GM21390 (cell line): ENCODE measurements at regions not wholly inside any gene's neighbourhood (a gene's known extent, or its start where the extent isn't known, plus 50 kb on each side); places are given as distances from the start of the nearest gene placed in this dataset.
"Not testable (repeated sequence)": the region's sequence is repeated elsewhere in the genome, so short reads cannot be mapped to it uniquely, and the experiment has no call there.

Source experiments
- ATAC-seq: cut with Tn5 transposase; IDR thresholded peaks from one replicate; pipeline ENCODE4 v1.9.1; 2021; ENCODE audit not compliant: unreplicated experiment

GRCh38 chr6:167392631-167393316 is 67.9 kb downstream of the TTLL2 start:
- no peak for ATAC-seq

DNA sequence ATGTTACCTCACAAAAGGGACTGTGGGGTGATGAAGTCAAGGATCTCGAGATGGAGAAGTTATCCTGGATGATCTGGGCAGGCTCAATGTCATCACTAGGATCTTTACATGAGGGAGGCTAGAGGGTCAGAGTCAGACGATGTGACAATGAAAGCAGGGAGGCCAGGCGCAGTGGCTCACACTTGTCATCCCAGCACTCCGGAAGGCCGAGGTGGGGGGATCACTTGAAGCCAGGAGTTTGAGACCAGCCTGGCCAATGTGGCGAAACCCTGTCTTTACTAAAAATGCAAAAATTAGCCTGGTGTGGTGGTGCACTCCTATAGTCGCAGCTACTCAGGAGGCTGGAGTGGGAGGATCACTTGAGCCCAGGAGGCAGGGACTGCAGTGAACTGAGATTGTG is 68.8 kb downstream of the TTLL2 start:
- ATAC-seq = no peak

- no peak for ATAC-seq
These were observed 69.5 kb downstream of the TTLL2 start for GRCh38 chr6:167394339-167394738.

DNA sequence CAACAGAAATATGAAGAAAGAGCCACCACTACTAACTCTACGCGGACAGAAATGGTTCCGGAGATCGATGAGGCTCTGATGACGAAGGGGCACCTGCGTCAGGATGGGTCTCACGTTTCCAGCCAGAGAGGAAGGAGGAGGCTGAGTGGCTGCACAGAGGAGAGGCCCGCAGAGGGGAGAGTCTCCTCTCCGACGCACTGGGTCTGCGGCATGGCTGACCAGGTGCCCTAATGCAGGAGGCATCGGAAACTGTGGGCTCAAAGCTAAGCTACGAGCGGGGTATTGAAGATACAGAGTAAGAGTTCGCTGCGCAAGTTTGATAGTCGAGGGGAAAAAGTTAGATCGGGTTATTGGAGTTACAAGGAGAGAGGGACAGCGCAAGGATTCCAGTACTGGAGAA is 69.9 kb downstream of the TTLL2 start:
- ATAC-seq = no peak

GRCh38 chr6:167396068-167396658 is 71.3 kb downstream of the TTLL2 start:
- ATAC-seq = no peak

GRCh38 chr6:167396659-167397490 is 72.0 kb downstream of the TTLL2 start:
- ATAC-seq = no peak

GRCh38 chr6:167397712-167398111 is 72.8 kb downstream of the TTLL2 start:
- ATAC-seq = no peak

DNA sequence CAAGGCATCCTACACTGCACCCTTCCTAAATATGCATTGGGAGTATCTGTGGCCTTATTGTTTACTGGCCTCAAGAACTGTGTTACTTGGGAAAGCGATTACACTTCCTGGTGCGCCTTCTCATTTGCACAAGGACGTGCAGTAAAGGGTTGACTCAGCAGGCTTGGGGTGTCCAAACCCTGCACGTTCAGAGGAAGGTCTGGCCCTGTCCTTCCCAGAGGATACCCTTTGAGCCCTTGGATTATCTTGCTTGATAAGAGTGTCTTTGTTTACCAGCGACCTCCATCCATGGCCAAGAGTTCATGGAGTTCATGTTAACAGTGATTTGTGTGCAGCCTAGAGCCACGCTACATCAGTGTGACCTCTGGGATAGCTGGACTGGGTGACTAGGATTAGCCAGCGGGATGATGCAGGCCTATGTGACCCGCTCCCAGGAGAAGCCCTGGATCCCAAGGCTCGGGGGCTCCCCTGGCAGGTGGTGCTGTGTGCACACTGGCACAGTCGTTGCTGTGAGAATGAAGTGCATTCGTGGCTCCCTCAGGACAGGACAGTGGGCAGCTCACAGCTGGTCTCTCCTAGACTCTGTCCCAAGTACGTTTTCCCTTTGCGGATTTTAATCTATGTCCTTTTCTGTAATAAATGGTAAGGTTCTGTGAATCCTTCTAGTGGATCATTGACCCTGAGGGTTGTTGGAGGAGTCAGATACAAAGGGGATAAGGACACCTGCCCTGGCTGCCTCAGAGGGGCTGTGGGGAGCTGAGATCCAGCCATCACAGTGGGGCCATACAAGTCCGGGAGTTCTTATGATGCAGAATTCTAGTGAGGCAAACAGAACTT is 73.5 kb downstream of the TTLL2 start:
- ATAC-seq = no peak

GRCh38 chr6:167399051-167399387 is 74.1 kb downstream of the TTLL2 start:
- no peak for ATAC-seq

GRCh38 chr6:167399599-167399998 is 74.7 kb downstream of the TTLL2 start:
- no peak for ATAC-seq

GRCh38 chr6:167400482-167401138 is 75.7 kb downstream of the TTLL2 start:
- ATAC-seq = no peak

GRCh38 chr6:167401525-167402194 is 76.8 kb downstream of the TTLL2 start:
- ATAC-seq = no peak

DNA sequence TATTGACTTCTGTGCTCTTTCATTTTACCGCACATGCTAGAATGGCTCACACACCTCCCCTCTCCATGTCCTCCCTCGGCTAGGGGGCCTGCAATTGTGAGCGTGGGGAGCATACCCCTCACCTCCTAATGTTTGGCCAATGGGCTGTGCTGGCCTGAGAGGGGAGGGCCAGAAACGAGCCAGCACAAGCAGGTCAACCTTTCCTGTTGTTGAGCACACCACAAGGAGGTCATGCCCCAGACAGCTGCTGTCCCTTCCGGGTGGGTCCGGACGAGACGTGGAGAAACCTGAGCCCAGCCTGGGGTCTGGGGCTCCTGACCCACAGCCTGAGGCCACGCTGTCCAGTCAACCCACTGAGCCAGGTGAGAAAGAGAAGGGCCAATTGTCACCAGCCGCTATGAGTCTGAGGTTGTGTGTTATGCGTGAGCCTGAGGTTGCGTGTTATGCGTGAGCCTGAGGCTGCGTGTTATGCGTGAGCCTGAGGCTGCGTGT is 77.4 kb downstream of the TTLL2 start:
- no peak for ATAC-seq

GRCh38 chr6:167403427-167403826 is 78.5 kb downstream of the TTLL2 start:
- no peak for ATAC-seq

DNA sequence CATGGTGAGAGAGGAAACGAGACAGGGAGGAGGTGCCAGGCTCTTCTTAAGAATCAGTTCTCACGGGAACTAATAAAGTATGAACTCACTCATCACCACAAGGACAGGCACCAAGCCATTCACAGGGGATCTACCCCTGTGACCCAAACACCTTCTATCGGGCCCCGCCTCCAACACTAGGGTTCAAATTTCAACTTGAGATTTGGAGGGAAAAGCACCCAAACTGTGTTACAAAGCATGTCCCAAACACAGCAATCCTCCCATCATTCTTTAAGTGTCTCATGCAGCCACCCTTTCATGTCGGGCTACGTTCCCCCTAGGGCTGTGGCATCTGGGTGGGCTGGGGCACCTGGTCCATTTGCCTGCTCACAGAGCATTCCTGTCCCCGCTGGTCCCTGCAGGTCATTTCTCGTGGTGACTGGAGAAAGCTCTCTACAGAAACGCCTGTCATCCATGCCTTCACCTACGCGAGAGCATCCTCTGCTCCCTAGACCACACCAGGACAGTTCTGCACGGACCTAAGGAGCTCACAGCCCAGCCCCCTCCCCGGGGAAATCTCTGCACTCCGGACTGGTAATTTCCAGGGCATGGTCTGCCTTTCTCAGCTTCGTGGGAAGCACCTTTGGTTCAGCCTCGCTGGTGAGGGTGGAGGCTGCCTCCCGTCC is 79.6 kb downstream of the TTLL2 start:
- no peak for ATAC-seq

DNA sequence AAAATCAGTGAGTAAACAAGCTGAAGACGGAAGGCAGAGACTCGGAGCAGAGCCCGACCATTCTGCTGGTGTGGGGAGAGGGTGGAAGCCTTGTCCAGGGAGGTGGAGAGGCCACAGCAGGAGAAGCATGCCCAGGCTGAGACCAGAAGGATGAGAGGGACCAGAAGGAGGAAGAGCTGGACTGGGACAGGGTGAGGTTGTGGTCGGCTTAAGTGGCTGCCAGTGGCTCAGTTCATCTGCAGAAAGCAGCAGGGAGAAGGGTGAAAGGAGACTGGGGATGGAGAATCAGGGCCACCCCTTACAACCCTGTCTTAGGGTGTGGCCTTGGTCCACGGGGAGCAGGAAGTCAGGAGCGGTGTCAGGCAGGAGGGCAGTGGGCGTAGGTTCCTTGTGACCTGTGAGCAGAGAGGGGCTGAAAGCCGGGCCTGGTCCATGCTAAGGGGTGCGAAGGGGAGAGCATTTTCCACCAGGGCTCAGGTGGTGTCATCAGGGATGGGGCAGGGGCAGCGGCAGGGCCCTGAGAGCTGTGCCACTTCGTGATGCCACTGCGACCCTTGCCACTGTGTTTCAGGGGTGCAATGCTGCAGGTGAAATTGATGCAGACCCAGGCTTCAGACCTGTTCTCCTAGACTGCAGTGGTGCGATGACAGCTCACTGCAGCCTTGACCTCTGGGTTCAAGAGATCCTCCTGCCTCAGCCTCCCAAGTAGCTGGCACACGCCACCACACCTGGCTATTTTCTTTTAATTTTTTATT is 81.1 kb downstream of the TTLL2 start:
- ATAC-seq = no peak

- ATAC-seq = not testable (repeated sequence)
These were observed 81.8 kb downstream of the TTLL2 start for GRCh38 chr6:167406533-167407238.
